Spleen (tissue), 11 donors: ENCODE measurements at regions not wholly inside any gene's neighbourhood (a gene's known extent, or its start where the extent isn't known, plus 50 kb on each side); places are given as distances from the start of the nearest gene placed in this dataset.
"Not testable (repeated sequence)": the region's sequence is repeated elsewhere in the genome, so short reads cannot be mapped to it uniquely, and the experiment has no call there.

Source experiments
- DNase-seq: peaks from one replicate; pipeline ENCODE4 v3.0.0-alpha.2; 2020
- H3K27ac ChIP-seq, 8 donors: fragments of 200-600 bp; sonication (generic) in 7 of 8; 1 replicate in 4 of 8; 2 replicates in 4 of 8; pipeline versions ENCODE4 v1.5.0 to v1.8.0; 2016 to 2021; ENCODE audit warnings: inconsistent platforms in 4 of 8, mild to moderate bottlenecking in 4 of 8, moderate library complexity in 1 of 8
- H3K27me3 ChIP-seq, 7 donors: fragments of 200-600 bp; sonication (generic) in 6 of 7; replicated peaks in 1 of 7; 1 replicate in 4 of 7; 2 replicates in 3 of 7; pipeline versions ENCODE4 v1.5.0 to v1.8.0; 2016 to 2021; ENCODE audit warnings: inconsistent platforms in 3 of 7, mild to moderate bottlenecking in 1 of 7
- H3K36me3 ChIP-seq, 6 donors: fragments of 200-600 bp; sonication (generic) in 5 of 6; 1 replicate in 4 of 6; 2 replicates in 2 of 6; pipeline versions ENCODE4 v1.5.0 to v1.8.0; 2016 to 2021; ENCODE audit warnings: inconsistent platforms in 2 of 6
- H3K4me1 ChIP-seq, 6 donors: fragments of 200-600 bp; sonication (generic) in 5 of 6; 1 replicate in 3 of 6; 2 replicates in 3 of 6; pipeline versions ENCODE4 v1.5.0 to v1.8.0; 2016 to 2021; ENCODE audit warnings: inconsistent platforms in 3 of 6
- H3K4me3 ChIP-seq, 8 donors: fragments of 200-600 bp; sonication (generic) in 7 of 8; 1 replicate in 4 of 8; 2 replicates in 4 of 8; pipeline versions ENCODE4 v1.5.0 to v1.8.0; 2016 to 2021; ENCODE audit warnings: inconsistent platforms in 4 of 8, mild to moderate bottlenecking in 4 of 8, moderate library complexity in 2 of 8
- H3K9me3 ChIP-seq, 8 donors: fragments of 200-600 bp; sonication (generic) in 7 of 8; 1 replicate in 4 of 8; 2 replicates in 4 of 8; pipeline versions ENCODE4 v1.5.0 to v1.8.0; 2016 to 2021; ENCODE audit warnings: inconsistent platforms in 4 of 8
- POLR2A ChIP-seq, 3 donors: fragments of 450-650 bp; IDR thresholded peaks; one replicate each; pipeline ENCODE4 v1.5.1; 2017; ENCODE audit warnings: antibody characterized with exemption in 3 of 3, mild to moderate bottlenecking in 1 of 3
- POLR2AphosphoS5 ChIP-seq, 3 donors: sonication (generic); formaldehyde crosslinking; IDR thresholded peaks; one replicate each; pipeline ENCODE4 v1.5.1; 2017; ENCODE audit warnings: antibody characterized with exemption in 3 of 3
- WGBS, 5 donors: extraction: QIAGEN DNeasy Blood & Tissue Kit in 3 of 5; methylation state at CpG; one replicate each; pipeline versions ENCODE4 v1.1.5 to v1.1.7; 2013 to 2018; 5-methylcytosine and 5-hydroxymethylcytosine counted together
- intact Hi-C: fragments of 100-400 bp; cut with DNase I; formaldehyde crosslinking; loops from one replicate; pipeline ENCODE4 v1.15.0; 2023; ENCODE audit warnings: low total_unique reads
- TF ChIP-seq, protein P1 (sequence below), 11 experiments: fragments of 200-600 bp in 7 of 11; fragments of 450-650 bp in 4 of 11; sonication (generic) in 4 of 11; IDR thresholded peaks in 8 of 11; conservative IDR thresholded peaks in 3 of 11; 1 replicate in 7 of 11; 2 replicates in 4 of 11; pipeline versions ENCODE4 v1.4.0 to v1.8.0; 2016 to 2021; ENCODE audit warnings: antibody characterized with exemption in 11 of 11, inconsistent platforms in 4 of 11, mild to moderate bottlenecking in 1 of 11
- donor health status: healthy with polysubstance abuse.
- donor health status: DM: no; HTN: no; CAD: no; lungs with moderate emphysema.
- donor health status: DM: no; HTN: no; CAD: no.
- donor health status: Bipolar disorder and iron deficiency.
- donor health status: healthy.
- donor health status: DM: no; HTN: no; CAD: no.
- donor health status: DM: yes; HTN: yes; CAD: no.

DNA sequence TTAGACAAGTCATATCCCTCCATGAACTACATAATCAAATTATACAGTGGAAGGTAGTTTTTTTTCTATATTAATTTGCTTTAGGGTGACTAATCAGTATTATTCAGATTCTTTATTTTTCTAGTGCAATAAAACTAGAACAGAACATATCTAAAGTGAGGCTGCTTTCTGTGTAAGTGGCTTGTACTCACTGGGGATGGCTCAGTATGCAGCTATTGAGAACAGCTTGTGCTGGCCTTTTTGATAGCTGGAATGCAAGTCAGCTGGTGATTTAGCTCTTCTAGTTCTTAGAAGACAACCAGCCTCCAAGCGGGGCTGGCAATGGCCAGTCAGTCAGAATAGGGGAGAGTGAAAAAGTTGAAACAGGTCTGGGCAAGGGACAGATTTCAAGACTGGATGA lies 119.4 kb downstream of the BLID start:
- 86 to 95% (median 90%) methylated on average over 1 of the region's 1 CpG for WGBS, 5 donors
- TF ChIP-seq POLR2AphosphoS5 (IDR thresholded peaks at IDR 0.05): no peak
- no peak for TF ChIP-seq POLR2A (IDR thresholded peaks at IDR 0.05)
- TF ChIP-seq, protein P1, sequence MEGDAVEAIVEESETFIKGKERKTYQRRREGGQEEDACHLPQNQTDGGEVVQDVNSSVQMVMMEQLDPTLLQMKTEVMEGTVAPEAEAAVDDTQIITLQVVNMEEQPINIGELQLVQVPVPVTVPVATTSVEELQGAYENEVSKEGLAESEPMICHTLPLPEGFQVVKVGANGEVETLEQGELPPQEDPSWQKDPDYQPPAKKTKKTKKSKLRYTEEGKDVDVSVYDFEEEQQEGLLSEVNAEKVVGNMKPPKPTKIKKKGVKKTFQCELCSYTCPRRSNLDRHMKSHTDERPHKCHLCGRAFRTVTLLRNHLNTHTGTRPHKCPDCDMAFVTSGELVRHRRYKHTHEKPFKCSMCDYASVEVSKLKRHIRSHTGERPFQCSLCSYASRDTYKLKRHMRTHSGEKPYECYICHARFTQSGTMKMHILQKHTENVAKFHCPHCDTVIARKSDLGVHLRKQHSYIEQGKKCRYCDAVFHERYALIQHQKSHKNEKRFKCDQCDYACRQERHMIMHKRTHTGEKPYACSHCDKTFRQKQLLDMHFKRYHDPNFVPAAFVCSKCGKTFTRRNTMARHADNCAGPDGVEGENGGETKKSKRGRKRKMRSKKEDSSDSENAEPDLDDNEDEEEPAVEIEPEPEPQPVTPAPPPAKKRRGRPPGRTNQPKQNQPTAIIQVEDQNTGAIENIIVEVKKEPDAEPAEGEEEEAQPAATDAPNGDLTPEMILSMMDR (IDR thresholded peaks at IDR 0.05 in 8 of 11, conservative IDR thresholded peaks at IDR 0.05 in 3 of 11): no peak
- no peaks in the 10 kb centered on the region for H3K36me3 ChIP-seq
- no peak for DNase-seq
- H3K27me3 ChIP-seq: no peaks in the 10 kb centered on the region
- no peak overlapping the region for H3K27ac ChIP-seq
- H3K4me1 ChIP-seq: no peaks in the 10 kb centered on the region
- H3K9me3 ChIP-seq: peaks cover 0 to 6% (median 0%) of the 10 kb centered on the region in 8 donors
- intact Hi-C loops: no loop called here
- no peak overlapping the region for H3K4me3 ChIP-seq

DNA sequence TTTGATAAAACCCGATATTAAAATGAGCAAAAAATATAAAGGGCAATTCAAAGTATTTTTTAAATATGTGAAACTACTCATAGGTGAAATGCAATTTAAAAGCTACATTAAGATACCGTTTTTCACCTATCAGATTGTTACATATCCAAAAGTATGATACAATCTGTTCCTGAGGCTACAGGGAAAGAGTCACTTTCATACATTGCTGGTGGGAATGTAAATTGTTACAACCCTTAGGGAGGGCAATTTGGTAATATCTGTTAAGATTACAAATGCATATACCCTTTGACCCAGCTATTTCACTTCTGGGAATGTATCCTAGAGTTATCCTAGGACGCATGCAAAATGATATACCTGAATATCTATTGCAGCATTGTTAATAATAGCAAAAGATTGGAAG lies 132.1 kb downstream of the BLID start:
- no peak overlapping the region for H3K4me3 ChIP-seq
- peaks cover 0 to 4% (median 0%) of the 10 kb centered on the region in 7 donors for H3K27me3 ChIP-seq
- no peak for DNase-seq
- WGBS, 5 donors: 77 to 93% (median 85%) methylated on average over 3 of the region's 3 CpGs
- no peaks in the 10 kb centered on the region for H3K36me3 ChIP-seq
- H3K9me3 ChIP-seq: no peaks in the 10 kb centered on the region
- intact Hi-C loops: no loop called here
- H3K4me1 ChIP-seq: no peaks in the 10 kb centered on the region
- no peak overlapping the region for H3K27ac ChIP-seq
- TF ChIP-seq, protein P1 (IDR thresholded peaks at IDR 0.05 in 8 of 11, conservative IDR thresholded peaks at IDR 0.05 in 3 of 11): no peak
- TF ChIP-seq POLR2AphosphoS5 (IDR thresholded peaks at IDR 0.05): no peak
- no peak for TF ChIP-seq POLR2A (IDR thresholded peaks at IDR 0.05)

DNA sequence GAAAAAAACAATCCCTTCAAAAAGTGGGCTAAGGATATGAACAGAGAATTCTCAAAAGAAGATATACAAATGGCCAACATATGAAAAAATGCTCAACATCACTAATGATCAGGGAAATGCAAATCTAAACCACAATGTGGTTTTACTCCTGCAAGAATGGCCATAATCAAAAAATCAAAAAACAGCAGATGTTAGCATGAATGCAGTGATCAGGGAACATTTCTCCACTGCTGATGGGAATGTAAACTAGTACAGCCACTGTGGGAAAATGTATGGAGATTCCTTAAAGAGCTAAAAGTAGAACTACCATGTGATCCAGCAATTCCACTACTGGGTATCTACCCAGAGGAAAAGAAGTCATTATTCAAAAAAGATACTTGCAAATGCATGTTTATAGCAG lies 138.1 kb downstream of the BLID start:
- H3K27ac ChIP-seq, H3K9me3 ChIP-seq, intact Hi-C loops, DNase-seq, H3K4me1 ChIP-seq, H3K27me3 ChIP-seq, H3K36me3 ChIP-seq, H3K4me3 ChIP-seq: not testable (repeated sequence)

DNA sequence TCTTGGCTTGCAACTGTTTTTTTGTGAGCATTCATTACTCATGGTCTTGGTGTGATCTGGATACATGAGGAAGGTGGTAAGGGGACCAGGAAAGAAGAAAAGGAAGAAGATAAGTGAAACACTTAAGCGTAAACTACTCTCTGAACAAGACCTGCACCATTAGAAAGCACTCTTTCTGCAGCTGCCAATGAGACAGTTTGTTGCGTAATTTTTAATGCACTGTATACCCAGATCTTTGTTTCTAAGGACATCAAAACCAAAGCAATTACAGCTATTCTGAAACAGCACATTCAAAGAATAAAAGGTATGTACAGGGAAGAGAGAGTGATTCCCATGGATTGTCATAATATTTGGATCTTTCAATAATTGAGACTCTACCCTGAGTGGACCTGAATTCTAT lies 147.4 kb downstream of the BLID start:
- H3K36me3 ChIP-seq: no peaks in the 10 kb centered on the region
- DNase-seq: no peak
- TF ChIP-seq POLR2A (IDR thresholded peaks at IDR 0.05): no peak
- TF ChIP-seq, protein P1 (IDR thresholded peaks at IDR 0.05 in 8 of 11, conservative IDR thresholded peaks at IDR 0.05 in 3 of 11): no peak
- 80 to 93% (median 81%) methylated on average over 2 of the region's 2 CpGs for WGBS, 5 donors
- H3K27ac ChIP-seq: no peak overlapping the region
- H3K4me3 ChIP-seq: no peak overlapping the region
- no peaks in the 10 kb centered on the region for H3K4me1 ChIP-seq
- intact Hi-C loops: no loop called here
- peaks cover 0 to 11% (median 2%) of the 10 kb centered on the region in 8 donors for H3K9me3 ChIP-seq
- no peaks in the 10 kb centered on the region for H3K27me3 ChIP-seq

DNA sequence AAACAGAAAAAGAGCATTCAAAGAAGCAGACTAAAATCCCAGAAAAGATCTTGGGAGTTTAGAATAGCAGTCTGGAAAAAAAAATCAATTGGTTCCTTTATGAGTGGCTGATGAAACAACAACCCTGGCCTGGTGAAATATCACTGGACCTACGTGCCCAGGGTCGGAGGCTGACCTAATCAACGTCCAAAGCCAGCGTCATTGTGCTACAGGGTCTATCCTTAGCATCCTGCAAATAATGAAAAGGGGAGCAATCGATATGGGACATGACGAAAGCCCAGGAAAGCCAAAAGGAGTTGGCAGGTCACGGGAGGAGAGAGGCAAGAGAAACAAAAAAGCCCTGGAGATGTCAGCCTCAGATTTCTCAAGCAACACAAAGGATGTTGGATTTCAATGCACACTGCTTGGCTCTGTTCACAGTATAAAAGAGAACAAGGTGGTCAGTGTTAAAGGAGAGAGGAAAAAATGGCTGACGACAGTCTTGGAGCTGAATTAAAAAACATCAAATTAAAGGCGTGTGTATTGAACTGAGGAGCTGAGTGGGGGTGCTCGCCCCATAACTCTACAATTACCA lies 148.8 kb downstream of the BLID start:
- H3K4me3 ChIP-seq: no peak overlapping the region
- peaks cover 0 to 2% (median 0%) of the 10 kb centered on the region in 8 donors for H3K9me3 ChIP-seq
- intact Hi-C loops: no loop called here
- no peaks in the 10 kb centered on the region for H3K27me3 ChIP-seq
- DNase-seq: no peak
- 81 to 94% (median 91%) methylated on average over 10 of the region's 10 CpGs for WGBS, 5 donors
- no peak overlapping the region for H3K27ac ChIP-seq
- H3K4me1 ChIP-seq: no peaks in the 10 kb centered on the region
- no peaks in the 10 kb centered on the region for H3K36me3 ChIP-seq
- no peak for TF ChIP-seq POLR2A (IDR thresholded peaks at IDR 0.05)
- TF ChIP-seq POLR2AphosphoS5 (IDR thresholded peaks at IDR 0.05): no peak
- TF ChIP-seq, protein P1 (IDR thresholded peaks at IDR 0.05 in 8 of 11, conservative IDR thresholded peaks at IDR 0.05 in 3 of 11): no peak
